GM12891 (cell line): ENCODE measurements at regions not wholly inside any gene's neighbourhood (a gene's known extent, or its start where the extent isn't known, plus 50 kb on each side); places are given as distances from the start of the nearest gene placed in this dataset.

Source experiments
- DNase-seq: peaks from one replicate; pipeline ENCODE4 v3.0.0; 2011; ENCODE audit warnings: low spot score; ENCODE audit not compliant: insufficient read length
- FAIRE-seq: peaks from 2 replicates; lab custom pipeline; 2011; peaks lifted over from hg19 to GRCh38; lab: Jason Lieb, UNC
- PAX5 ChIP-seq: IDR thresholded peaks from 2 replicates; pipeline ENCODE4 v1.6.1; 2011; ENCODE audit warnings: low read length, moderate library complexity, mild to moderate bottlenecking; ENCODE audit not compliant: insufficient read depth, severe bottlenecking
- POLR2A ChIP-seq: IDR thresholded peaks from 2 replicates; pipeline ENCODE4 v1.6.1; 2011; ENCODE audit warnings: low read depth, low read length, control low read depth
- POLR2AphosphoS5 ChIP-seq: IDR thresholded peaks from 2 replicates; pipeline ENCODE4 v1.6.1; 2011; ENCODE audit warnings: low read depth, low read length, control low read depth
- POU2F2 ChIP-seq: IDR thresholded peaks from 2 replicates; pipeline ENCODE4 v1.6.1; 2011; ENCODE audit warnings: low read depth, mild to moderate bottlenecking, control low read depth, low read length, moderate library complexity
- SPI1 ChIP-seq: IDR thresholded peaks from 2 replicates; pipeline ENCODE4 v1.6.1; 2011; ENCODE audit warnings: low read depth, low read length, control low read depth
- TAF1 ChIP-seq: IDR thresholded peaks from 2 replicates; pipeline ENCODE4 v1.6.1; 2011; ENCODE audit warnings: low read depth, low read length, control low read depth

GRCh38 chr14:104433401-104434213 lies 146.0 kb upstream of the C14orf180 start:
- FAIRE-seq (no peak), DNase-seq (no peak)
- TF ChIP-seq POLR2A: no peak
- no peak for TF ChIP-seq PAX5
- no peak for TF ChIP-seq POLR2AphosphoS5
- no peak for TF ChIP-seq SPI1
- TF ChIP-seq POU2F2: no peak
- TF ChIP-seq TAF1: no peak

DNA sequence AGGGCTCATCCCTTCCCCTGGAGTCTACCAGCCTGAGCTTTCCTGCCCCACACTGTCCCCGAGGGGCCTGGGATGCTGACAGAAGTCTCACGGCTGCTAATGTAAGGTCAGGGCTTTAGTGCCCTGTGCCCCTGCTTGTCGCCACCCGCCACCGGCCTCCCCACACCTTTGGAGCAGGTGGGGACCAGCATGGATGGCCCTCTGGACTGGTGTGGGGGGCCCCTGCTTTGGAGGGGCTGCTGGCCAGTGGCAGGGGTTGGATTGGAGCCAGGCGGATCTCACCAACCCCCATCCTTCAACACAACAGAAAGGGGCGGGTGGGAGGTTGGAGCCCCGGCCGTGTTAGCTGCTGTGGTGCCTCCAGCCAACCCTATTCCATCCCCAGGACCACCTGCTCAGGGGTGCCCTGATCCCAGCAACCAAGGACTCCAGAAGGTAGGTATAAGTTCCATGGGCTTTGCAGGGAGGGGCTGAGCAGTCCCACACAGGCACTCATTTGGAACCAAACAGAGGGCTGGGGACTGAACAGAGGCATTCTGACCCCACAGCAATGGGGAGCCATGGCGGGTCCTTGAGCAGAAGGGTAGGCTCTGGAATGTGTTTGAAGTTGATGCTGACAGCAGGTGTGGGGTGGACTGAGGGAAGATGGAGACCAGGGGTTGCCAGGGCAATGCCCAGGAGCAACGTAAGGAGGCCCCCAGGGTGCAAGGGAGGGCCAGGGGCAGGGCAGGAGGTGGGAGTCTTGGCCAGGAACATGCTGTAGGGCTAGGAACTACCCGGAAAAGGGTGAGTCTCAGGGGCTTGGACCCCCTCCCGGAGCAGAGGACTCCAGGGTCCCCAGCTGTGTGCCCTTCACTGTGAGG lies 145.1 kb upstream of the C14orf180 start:
- no peak for DNase-seq
- TF ChIP-seq PAX5 (no peak), POLR2AphosphoS5 (no peak), TAF1 (no peak), POU2F2 (no peak), SPI1 (no peak), POLR2A (no peak)
- FAIRE-seq: no peak

DNA sequence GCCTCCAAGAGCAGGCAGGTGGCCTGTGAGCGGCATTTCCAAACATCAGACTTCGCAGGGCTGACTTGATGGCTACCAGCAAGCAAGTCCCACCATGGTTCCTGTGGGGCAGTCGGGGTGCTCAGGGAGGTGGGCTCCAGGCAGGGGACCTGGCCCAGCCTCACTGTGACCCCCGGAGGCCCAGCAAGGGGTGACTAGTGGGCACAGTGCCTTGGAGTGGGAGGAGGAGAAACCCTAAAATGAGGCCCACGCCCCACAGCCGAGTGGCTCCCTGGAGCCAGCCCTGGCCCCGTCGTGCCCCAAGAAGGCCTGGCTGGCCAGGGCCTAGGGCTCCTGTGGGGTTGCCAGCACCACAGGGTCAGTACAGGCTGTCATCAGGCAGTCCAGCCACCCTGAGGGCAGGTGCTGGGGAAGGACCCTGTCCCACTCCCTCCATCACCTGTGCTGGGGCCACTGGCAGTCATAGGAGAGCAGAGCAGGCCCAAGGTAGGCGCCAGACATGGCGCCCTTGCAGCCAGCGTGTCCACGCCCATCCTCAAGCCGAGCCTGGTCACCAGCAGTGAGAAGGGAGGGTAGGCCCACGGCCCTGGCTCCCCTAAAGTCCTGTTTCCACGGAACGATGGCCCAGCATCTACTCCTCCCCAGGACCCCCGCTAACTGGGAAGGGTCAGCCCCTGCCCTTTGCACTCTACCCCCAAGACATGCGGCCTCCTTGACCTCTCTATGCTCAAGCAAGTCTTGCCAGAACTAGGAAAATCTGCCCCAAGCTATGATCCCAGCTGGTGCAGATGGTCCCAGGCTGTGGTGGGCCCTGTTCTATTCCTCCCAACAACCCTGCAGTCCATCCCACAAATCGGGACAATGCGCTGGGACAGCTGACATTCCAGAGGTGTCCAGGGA lies 144.2 kb upstream of the C14orf180 start:
- FAIRE-seq (peak; percentile 16), DNase-seq (no peak)
- no peak for TF ChIP-seq POU2F2
- no peak for TF ChIP-seq POLR2A
- TF ChIP-seq TAF1: no peak
- TF ChIP-seq SPI1: no peak
- no peak for TF ChIP-seq PAX5

GRCh38 chr14:104436047-104436591 lies 143.4 kb upstream of the C14orf180 start:
- no peak for DNase-seq
- no peak for TF ChIP-seq TAF1
- TF ChIP-seq POLR2A: no peak
- no peak for TF ChIP-seq SPI1
- TF ChIP-seq POU2F2: no peak
- TF ChIP-seq PAX5: no peak
- TF ChIP-seq POLR2AphosphoS5: no peak
- FAIRE-seq: no peak

DNA sequence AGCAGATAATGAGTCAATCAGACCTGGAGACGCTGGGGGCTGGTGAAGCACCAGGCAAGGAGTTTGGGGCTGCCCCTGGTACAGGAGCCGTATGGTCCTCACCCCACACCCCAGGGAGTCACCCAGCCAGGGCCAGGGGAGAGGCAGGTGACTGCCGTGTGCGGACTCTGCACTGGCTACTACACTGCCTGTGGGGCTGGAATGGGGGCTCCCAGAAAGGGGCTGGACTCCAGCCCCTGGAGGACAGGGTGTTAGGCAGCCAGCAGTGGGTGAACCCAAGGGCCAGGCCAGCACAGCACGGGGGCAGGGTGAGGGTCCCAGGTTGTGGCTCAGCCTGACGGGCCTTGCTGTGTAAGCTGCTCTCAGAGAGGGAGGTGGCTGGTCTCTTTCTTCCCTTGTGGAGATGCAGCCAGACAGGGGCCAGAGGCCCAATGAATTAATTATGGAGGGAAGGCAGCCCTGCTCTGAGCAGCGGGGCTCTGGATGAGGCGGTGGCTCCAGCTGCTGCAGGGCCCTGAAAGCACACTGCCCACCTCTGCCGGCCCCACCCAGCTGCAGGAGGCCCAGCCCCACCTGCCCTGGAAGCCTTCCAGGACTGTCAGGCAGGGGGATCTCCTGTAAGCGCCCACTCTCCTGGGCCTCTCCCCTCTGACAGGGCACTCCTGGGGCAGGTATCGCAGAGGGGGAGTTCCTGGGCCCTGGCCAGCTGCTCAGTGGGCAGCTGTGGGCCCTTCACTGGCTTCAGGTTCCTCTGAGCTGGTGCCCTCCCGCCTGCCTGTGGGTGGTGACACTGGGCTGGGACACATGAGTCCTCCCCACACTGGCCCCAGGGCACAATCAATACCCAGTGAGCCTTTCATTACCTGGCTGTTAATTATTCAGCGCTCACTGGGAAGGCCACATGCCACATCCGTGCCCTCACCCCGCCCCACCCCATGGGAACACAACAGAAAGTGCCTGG lies 142.5 kb upstream of the C14orf180 start:
- no peak for FAIRE-seq
- TF ChIP-seq POLR2A (no peak), SPI1 (no peak), POLR2AphosphoS5 (no peak), PAX5 (no peak), TAF1 (no peak), POU2F2 (no peak)
- DNase-seq: no peak

DNA sequence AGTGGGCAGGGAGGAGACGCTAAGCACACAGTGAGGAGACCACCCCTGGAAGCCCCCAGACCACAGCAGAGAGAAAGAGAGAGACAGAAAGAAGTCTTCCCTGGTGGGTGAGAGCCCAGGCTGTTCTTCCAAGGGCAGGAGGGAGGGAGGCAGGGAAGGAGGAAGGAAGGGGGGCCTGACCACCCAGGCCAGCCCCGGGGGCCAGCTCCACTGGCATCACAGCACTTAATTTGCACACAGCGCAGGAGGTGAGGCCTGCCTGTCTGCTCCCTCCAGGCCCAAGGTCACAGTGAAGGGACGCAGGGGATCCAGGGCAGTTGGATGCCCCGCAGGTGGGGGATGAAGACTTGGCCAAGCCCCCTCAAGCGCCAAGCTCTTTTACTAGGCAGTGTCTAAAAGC lies 141.9 kb upstream of the C14orf180 start:
- no peak for TF ChIP-seq SPI1
- TF ChIP-seq PAX5: no peak
- TF ChIP-seq TAF1: no peak
- TF ChIP-seq POLR2A: no peak
- TF ChIP-seq POU2F2: no peak
- no peak for TF ChIP-seq POLR2AphosphoS5
- FAIRE-seq (no peak), DNase-seq (no peak)

DNA sequence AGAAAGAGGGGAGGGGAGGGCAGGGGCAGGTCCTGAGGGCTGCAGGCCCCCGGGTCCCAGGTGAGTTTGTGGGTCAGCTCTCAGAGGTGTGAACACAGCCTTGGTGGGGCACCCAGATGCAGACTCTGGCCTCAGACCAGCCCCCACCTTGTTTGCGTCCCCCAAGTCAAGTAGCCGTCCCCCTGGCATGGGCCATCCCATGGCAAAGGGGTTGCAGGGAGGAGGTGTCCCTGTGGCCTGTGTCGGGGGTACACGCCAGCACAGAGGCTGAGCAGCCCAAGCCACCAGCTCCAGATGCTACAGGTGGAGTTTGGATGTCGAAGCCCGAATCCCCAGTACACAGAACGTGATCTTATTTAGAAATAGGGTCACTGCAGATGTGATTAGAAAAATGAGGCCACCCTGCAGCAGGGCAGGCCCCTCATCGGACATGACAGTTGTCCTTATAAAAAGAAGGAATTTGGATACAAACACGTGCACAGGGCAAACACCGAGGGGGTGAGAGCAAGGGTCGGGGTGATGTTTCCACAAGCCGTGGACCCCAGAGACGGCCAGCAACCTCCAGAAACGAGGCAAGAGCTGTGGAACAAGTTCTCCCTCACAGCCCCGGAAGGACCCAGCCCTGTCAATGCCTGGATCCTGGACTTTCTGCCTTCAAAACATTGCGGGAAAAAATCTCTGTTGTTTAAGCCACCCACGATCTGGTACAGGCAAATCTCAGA lies 141.2 kb upstream of the C14orf180 start:
- DNase-seq: no peak
- TF ChIP-seq POLR2AphosphoS5: no peak
- no peak for TF ChIP-seq POLR2A
- TF ChIP-seq PAX5: no peak
- no peak for TF ChIP-seq POU2F2
- TF ChIP-seq TAF1: no peak
- TF ChIP-seq SPI1: no peak
- no peak for FAIRE-seq

- no peak for FAIRE-seq
- TF ChIP-seq POLR2AphosphoS5 (no peak), PAX5 (no peak), SPI1 (no peak), POU2F2 (no peak), POLR2A (no peak), TAF1 (no peak)
- DNase-seq: no peak
Observed at GRCh38 chr14:104439625-104440024, 139.9 kb upstream of the C14orf180 start.
